K562 (cell line): ENCODE measurements at regions not wholly inside any gene's neighbourhood (a gene's known extent, or its start where the extent isn't known, plus 50 kb on each side); places are given as distances from the start of the nearest gene placed in this dataset.

Experiments used
- DPF2 ChIP-seq: fragments of 450-650 bp; IDR thresholded peaks from 2 replicates; pipeline ENCODE4 v1.6.1; 2016
- ELF4 ChIP-seq: fragments of 450-650 bp; formaldehyde crosslinking; IDR thresholded peaks from 2 replicates; pipeline ENCODE4 v1.4.0; 2022; ENCODE audit warnings: missing genetic modification characterization
- ESRRA ChIP-seq: fragments of 450-650 bp; IDR thresholded peaks from 2 replicates; pipeline ENCODE4 v1.6.1; 2014; ENCODE audit warnings: low read depth, mild to moderate bottlenecking, moderate library complexity, borderline replicate concordance
- HDAC1 ChIP-seq, 2 experiments: fragments of 450-650 bp; IDR thresholded peaks; 2 replicates each; pipeline ENCODE4 v1.6.1; 2016 to 2017; ENCODE audit warnings: inconsistent platforms in 1 of 2, mild to moderate bottlenecking in 1 of 2, moderate library complexity in 1 of 2
- NR3C1 ChIP-seq: sonication (generic); formaldehyde crosslinking; IDR thresholded peaks from 2 replicates; pipeline ENCODE4 v1.8.1; 2022; ENCODE audit warnings: missing genetic modification reagents
- SAFB ChIP-seq: fragments of 200-400 bp; formaldehyde crosslinking; IDR thresholded peaks from 2 replicates; pipeline ENCODE4 v1.6.1; 2017; ENCODE audit warnings: low read depth, low read length, borderline replicate concordance
- SAP30 ChIP-seq: fragments of 200-600 bp; sonication (generic); IDR thresholded peaks from 2 replicates; pipeline ENCODE4 v1.6.1; 2012; ENCODE audit warnings: borderline replicate concordance, low read depth, mild to moderate bottlenecking, moderate library complexity, low read length, control low read depth, inconsistent platforms; ENCODE audit not compliant: insufficient read depth, poor library complexity, severe bottlenecking
- STAT6 ChIP-seq: sonication (generic); formaldehyde crosslinking; IDR thresholded peaks from 2 replicates; pipeline ENCODE4 v1.8.1; 2023; ENCODE audit warnings: mild to moderate bottlenecking, missing genetic modification reagents
- TCF15 ChIP-seq: fragments of 250-450 bp; sonication (Bioruptor Pico); IDR thresholded peaks from 2 replicates; pipeline ENCODE4 v1.8.0; 2022; ENCODE audit warnings: moderate library complexity, mild to moderate bottlenecking, inconsistent platforms
- ZNF277 ChIP-seq: fragments of 250-450 bp; sonication (Bioruptor Pico); IDR thresholded peaks from 2 replicates; pipeline ENCODE4 v1.8.0; 2022; ENCODE audit warnings: inconsistent platforms, mild to moderate bottlenecking, moderate library complexity, borderline replicate concordance

- TF ChIP-seq SAFB (no peak), HDAC1 (IDR thresholded peaks at IDR 0.05) (no peak), TCF15 (CRISPR knock-in tag) (no peak), SAP30 (no peak), STAT6 (CRISPR knock-in tag) (no peak), ZNF277 (no peak), DPF2 (no peak), ELF4 (CRISPR knock-in tag) (no peak), ESRRA (no peak), NR3C1 (CRISPR knock-in tag) (no peak)
These were observed 60.2 kb upstream of the NRG3 start for GRCh38 chr10:81814842-81815241.
